OCI-LY7 (cell line): ENCODE measurements at regions not wholly inside any gene's neighbourhood (a gene's known extent, or its start where the extent isn't known, plus 50 kb on each side); places are given as distances from the start of the nearest gene placed in this dataset.

Experiments used
- EZH2phosphoT487 ChIP-seq: fragments of 200-600 bp; sonication (generic); IDR thresholded peaks from 2 replicates; pipeline ENCODE4 v1.6.1; 2018; ENCODE audit warnings: low read depth, borderline replicate concordance, mild to moderate bottlenecking, mixed run types, antibody characterized with exemption, low read length, moderate library complexity, mixed read lengths
- TF ChIP-seq, protein P1 (sequence below): fragments of 200-600 bp; sonication (generic); conservative IDR thresholded peaks from 2 replicates; pipeline ENCODE4 v1.5.1; 2014; ENCODE audit warnings: mild to moderate bottlenecking, antibody characterized with exemption, low read length, moderate library complexity, mixed read lengths

DNA sequence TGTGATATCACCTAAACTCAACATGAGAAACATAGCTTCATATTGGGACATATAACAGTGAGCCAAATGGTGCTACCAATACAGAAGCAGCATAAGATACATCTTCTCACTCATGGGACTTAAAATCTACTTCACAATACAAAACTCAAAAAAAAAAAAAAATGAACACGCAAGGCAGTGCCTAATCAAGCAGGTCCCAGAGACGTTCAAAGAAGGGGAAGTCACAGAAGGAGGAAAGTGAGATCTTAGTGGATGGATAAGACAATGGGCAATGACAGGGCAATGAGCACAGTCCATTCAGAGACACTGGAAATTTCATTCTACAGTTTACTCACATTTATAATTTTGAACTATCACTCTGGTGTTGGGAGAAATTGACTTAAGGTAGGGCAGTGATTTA is 88.3 kb downstream of the FAM50B start:
- TF ChIP-seq, protein P1, sequence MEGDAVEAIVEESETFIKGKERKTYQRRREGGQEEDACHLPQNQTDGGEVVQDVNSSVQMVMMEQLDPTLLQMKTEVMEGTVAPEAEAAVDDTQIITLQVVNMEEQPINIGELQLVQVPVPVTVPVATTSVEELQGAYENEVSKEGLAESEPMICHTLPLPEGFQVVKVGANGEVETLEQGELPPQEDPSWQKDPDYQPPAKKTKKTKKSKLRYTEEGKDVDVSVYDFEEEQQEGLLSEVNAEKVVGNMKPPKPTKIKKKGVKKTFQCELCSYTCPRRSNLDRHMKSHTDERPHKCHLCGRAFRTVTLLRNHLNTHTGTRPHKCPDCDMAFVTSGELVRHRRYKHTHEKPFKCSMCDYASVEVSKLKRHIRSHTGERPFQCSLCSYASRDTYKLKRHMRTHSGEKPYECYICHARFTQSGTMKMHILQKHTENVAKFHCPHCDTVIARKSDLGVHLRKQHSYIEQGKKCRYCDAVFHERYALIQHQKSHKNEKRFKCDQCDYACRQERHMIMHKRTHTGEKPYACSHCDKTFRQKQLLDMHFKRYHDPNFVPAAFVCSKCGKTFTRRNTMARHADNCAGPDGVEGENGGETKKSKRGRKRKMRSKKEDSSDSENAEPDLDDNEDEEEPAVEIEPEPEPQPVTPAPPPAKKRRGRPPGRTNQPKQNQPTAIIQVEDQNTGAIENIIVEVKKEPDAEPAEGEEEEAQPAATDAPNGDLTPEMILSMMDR: no peak
- no peak for TF ChIP-seq EZH2phosphoT487
